ENCODE measurements at regions not wholly inside any gene's neighbourhood (a gene's known extent, or its start where the extent isn't known, plus 50 kb on each side); places are given as distances from the start of the nearest gene placed in this dataset.

DNA sequence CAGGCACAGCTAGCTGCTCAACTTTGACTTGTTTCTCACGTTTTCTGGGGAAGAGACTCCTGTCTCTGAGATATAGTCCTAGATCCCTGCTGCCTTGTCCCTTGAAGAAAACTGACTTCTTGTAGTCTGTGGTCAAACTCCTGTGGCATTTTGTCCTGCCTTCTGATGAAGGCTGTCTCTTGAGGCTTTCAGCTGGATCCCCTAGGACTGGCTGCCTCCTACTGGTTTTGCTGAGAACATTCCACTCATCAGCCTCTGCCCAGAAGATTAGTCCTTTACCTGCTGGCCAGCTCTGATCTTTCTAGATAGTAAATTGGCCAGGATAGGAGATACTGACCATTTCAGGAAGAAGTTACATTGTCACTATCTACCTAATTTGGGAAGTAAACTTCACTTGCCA is 71.9 kb upstream of the CNR1 start:
- DNase-seq (ENCODE audit: low spot score) = no peak

DNA sequence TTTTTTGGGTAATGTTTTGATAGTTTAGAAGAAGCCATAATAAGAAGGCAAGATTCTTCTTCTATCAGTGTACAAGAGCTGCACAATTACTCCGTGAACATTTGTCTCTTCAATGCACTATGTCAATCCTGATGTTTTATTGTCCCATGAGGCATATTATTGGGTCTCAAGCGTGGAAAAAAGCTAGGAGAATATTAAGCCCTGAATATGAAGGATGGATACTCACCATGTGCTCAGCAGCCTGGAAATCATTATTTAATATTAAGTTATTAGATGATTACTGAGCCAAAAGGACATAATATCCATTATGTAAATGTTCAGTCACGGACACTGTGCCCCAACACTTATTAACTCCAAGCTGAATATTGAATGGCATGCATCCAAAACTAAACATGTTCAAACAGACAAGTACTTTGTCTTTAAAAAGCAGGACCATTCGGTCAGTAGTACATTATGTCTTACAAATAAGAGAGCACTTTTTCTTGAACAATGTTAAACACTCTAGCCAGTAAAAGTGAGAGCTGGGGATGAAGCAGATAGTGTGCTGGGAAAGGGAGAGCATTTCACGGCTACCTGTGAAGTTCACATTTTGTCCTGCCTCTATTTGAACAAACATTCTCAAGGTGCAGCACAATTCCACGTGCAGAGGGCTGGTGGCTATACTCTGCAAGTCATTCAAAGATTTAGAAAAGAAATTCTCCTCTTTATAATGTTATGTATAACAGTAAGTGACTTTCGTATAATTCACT is 70.6 kb upstream of the CNR1 start:
- DNase-seq (ENCODE audit: low spot score) = no peak

DNA sequence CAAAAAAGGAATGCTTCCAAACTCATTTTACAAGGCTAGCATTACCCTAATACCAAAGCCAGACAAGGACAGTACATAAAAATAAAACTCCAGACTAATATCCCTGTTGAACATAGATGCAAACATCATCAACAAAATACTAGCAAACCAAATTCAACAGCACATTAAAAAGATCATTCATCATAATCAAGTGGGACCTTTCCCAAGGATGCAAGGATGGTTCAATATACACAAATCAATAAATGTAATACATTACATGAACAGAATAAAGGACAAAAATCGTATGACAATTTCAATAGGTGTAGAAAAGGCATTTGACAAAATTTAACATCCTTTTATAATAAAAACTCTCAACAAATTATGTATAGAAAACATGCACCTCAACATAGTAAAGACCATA is 66.6 kb upstream of the CNR1 start:
- DNase-seq (ENCODE audit: low spot score) = no peak

DNA sequence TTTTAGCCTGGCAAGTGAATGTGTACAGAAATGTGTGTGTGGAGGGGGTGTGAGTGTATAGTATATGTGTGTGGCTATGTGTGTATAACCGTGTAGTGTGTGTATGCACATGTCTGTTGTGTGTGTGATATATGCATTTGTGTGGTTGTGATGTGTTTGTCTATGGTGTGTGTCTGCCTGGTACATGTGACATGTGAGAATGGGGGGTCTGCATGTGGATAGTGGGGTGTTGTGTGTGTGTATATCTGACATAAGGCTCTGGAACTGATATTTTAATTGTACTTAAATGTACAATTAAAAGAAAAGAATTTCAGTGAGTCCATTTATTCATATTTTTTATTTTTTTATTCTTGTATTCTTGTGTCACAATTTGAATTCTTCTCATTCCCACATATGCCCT is 57.2 kb upstream of the CNR1 start:
- DNase-seq (ENCODE audit: low spot score) = no peak

DNA sequence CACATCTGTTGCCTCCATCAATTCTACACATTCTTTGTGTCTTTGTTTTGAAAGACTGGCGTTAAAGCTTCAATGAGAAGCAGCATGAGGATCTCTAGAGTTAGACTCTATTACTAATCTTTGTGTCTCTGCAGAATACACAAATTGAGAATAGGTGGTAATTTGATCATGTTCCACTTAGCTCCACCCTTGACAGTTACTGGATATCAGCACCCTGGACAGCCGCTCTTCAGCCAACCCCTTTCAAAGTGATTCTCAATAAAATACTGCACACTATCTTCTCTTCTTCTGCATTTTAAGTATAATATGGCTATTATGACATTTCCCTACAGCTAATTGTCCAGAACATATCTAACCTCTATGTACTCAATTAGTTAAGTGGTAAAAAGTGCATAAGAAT is 54.3 kb upstream of the CNR1 start:
- DNase-seq (ENCODE audit: low spot score) = no peak

DNA sequence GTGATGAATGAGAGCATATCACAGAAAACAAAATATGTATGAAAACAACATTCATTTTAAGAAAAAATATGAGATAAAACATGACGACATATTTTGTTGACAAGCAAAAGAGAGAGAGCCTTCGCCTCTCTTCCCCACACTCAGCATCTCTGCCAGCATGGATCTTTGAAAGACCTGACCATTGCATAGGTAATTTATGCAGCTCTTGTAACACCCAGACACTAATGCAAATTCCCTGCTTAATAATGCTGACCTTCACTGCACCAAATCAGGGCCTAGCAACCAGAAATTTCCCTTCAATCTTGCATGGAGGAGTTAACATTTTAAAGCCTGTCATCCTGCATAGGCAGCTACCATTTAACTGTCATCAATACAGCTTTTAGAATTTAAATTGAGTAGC is 50.0 kb upstream of the CNR1 start:
- DNase-seq (ENCODE audit: low spot score) = no peak

Data from left forelimb (tissue), 1 donor.